K562 (cell line): ENCODE measurements at regions not wholly inside any gene's neighbourhood (a gene's known extent, or its start where the extent isn't known, plus 50 kb on each side); places are given as distances from the start of the nearest gene placed in this dataset.
A peak's percentile ranks its signal among the peaks of the same experiment; 100 is the strongest.
"Not testable (repeated sequence)": the region's sequence is repeated elsewhere in the genome, so short reads cannot be mapped to it uniquely, and the experiment has no call there.

Experiments
- ATAC-seq: fragments of 200-7000 bp; cut with Tn5 transposase; 3 replicates; pipeline ENCODE4 v1.9.1; 2020; ENCODE audit warnings: moderate library complexity
- BruUV-seq: library from RNA; stranded (reverse); fragments of 400-500 nt; replicated peaks from 2 replicates; lab custom pipeline; 2021; lab: Mats Ljungman, UMichigan
- CTCF ChIA-PET: fragments of 300-600 bp; formaldehyde crosslinking; extraction: SDS; loops from one replicate; lab custom pipeline; 2021; ENCODE audit warnings: low intra/inter-chr PET ratio; lab: Yijun Ruan, JAX
- POLR2A ChIA-PET: fragments of 300-600, 350-650 bp; sonication (Branson Sonifier 250); formaldehyde crosslinking; extraction: SDS; loops from one replicate; lab custom pipeline; 2021; ENCODE audit warnings: antibody characterized with exemption, inconsistent platforms; lab: Yijun Ruan, JAX
- DNase-seq, 4 experiments: peaks; one replicate each; pipeline versions ENCODE4 v3.0.0 to v3.0.0-alpha.2; 2011 to 2018; ENCODE audit warnings: low spot score in 3 of 4, mixed read lengths in 3 of 4; ENCODE audit errors: extremely low read depth in 1 of 4
- FAIRE-seq: peaks from 2 replicates; lab custom pipeline; 2011; peaks lifted over from hg19 to GRCh38; lab: Jason Lieb, UNC
- H2AFZ ChIP-seq: 2 replicates; pipeline ENCODE4 v1.6.0; 2011; ENCODE audit warnings: low read depth, low read length, control low read depth, inconsistent platforms
- H3K27ac ChIP-seq: fragments of 200-600 bp; 3 replicates; pipeline ENCODE4 v1.8.0; 2011; ENCODE audit warnings: low read depth, mild to moderate bottlenecking, control low read depth, inconsistent platforms, low read length, moderate library complexity, mixed read lengths; ENCODE audit errors: extremely low read depth
- H3K27me3 ChIP-seq, 2 experiments: fragments of 300-600 bp in 1 of 2; 2 replicates in 1 of 2; 3 replicates in 1 of 2; pipeline versions ENCODE4 v1.6.0 to v1.8.0; 2011; ENCODE audit warnings: inconsistent platforms in 2 of 2, low read length in 2 of 2, mild to moderate bottlenecking in 1 of 2, mixed read lengths in 1 of 2, moderate library complexity in 1 of 2; ENCODE audit not compliant: control insufficient read depth in 2 of 2, insufficient read depth in 2 of 2
- H3K36me3 ChIP-seq: fragments of 300-600 bp; 3 replicates; pipeline ENCODE4 v1.8.0; 2011; ENCODE audit warnings: mild to moderate bottlenecking, low read length, inconsistent platforms; ENCODE audit not compliant: control insufficient read depth, insufficient read depth
- H3K4me1 ChIP-seq, 2 experiments: fragments of 200-600 bp in 1 of 2; replicated peaks in 1 of 2; 2 replicates in 1 of 2; 3 replicates in 1 of 2; pipeline versions ENCODE4 v1.5.1 to v1.8.0; 2011; ENCODE audit warnings: inconsistent platforms in 2 of 2, low read length in 2 of 2, mild to moderate bottlenecking in 1 of 2, mixed read lengths in 1 of 2, moderate library complexity in 1 of 2; ENCODE audit not compliant: control insufficient read depth in 2 of 2, insufficient read depth in 2 of 2
- H3K4me2 ChIP-seq: 2 replicates; pipeline ENCODE4 v1.6.1; 2011; ENCODE audit warnings: low read length, control low read depth, inconsistent platforms, mixed read lengths; ENCODE audit not compliant: insufficient read depth
- H3K4me3 ChIP-seq: fragments of 200-600 bp; sonication (generic), shearing (Covaris generic); 2 replicates; pipeline ENCODE4 v1.5.1; 2016; ENCODE audit warnings: control low read depth, inconsistent platforms
- H3K79me2 ChIP-seq: fragments of 200-600 bp; 3 replicates; pipeline ENCODE4 v1.8.0; 2011; ENCODE audit warnings: low read length, inconsistent platforms; ENCODE audit not compliant: control insufficient read depth, insufficient read depth
- H3K9ac ChIP-seq, 2 experiments: 2 replicates each; pipeline versions ENCODE4 v1.6.0 to v1.6.1; 2011; ENCODE audit warnings: low read depth in 2 of 2, low read length in 2 of 2, control low read depth in 1 of 2, inconsistent platforms in 1 of 2, mild to moderate bottlenecking in 1 of 2, mixed read lengths in 1 of 2; ENCODE audit not compliant: insufficient read depth in 1 of 2
- H3K9me1 ChIP-seq: one replicate; pipeline ENCODE4 v1.6.0; 2011; ENCODE audit warnings: inconsistent platforms, mild to moderate bottlenecking, low read length, moderate library complexity; ENCODE audit not compliant: control insufficient read depth, insufficient read depth
- H3K9me3 ChIP-seq: replicated peaks from 2 replicates; pipeline ENCODE4 v1.5.1; 2011; ENCODE audit warnings: low read depth, low read length, inconsistent platforms; ENCODE audit not compliant: control insufficient read depth, insufficient read depth
- H4K20me1 ChIP-seq: replicated peaks from 2 replicates; pipeline ENCODE4 v1.6.1; 2011; ENCODE audit warnings: low read length, inconsistent platforms, mixed read lengths; ENCODE audit not compliant: control insufficient read depth, insufficient read depth
- MAZ ChIP-seq, 2 experiments: fragments of 450-650 bp in 1 of 2; sonication (generic) in 1 of 2; formaldehyde crosslinking; IDR thresholded peaks in 1 of 2; conservative IDR thresholded peaks in 1 of 2; 2 replicates each; pipeline versions ENCODE4 v1.4.0 to v1.5.0; 2020; ENCODE audit warnings: mild to moderate bottlenecking in 1 of 2, missing genetic modification reagents in 1 of 2
- RBFOX2 ChIP-seq: fragments of 200-400 bp; formaldehyde crosslinking; IDR thresholded peaks from 2 replicates; pipeline ENCODE4 v1.6.1; 2017; ENCODE audit warnings: low read depth, mild to moderate bottlenecking, low read length, moderate library complexity
- RBM25 ChIP-seq: fragments of 200-400 bp; formaldehyde crosslinking; IDR thresholded peaks from 2 replicates; pipeline ENCODE4 v1.6.1; 2018; ENCODE audit warnings: low read length, low read depth, moderate library complexity; ENCODE audit not compliant: severe bottlenecking
- WGBS: fragments of 100-300 bp; shearing (Covaris generic); methylation state at CpG from one replicate; pipeline ENCODE4 v1.1.6; 2016; ENCODE audit warnings: low coverage, mixed read lengths; ENCODE audit not compliant: insufficient coverage; ENCODE audit errors: missing lambda C conversion rate; 5-methylcytosine and 5-hydroxymethylcytosine counted together
- in situ Hi-C: fragments of 300-500 bp; cut with MboI; formaldehyde crosslinking; loops from 4 replicates; pipeline ENCODE4 v1.15.0; 2018; ENCODE audit warnings: inconsistent platforms, mixed read lengths
- intact Hi-C: fragments of 100-400 bp; cut with micrococcal nuclease; formaldehyde crosslinking; loops from 2 replicates; pipeline ENCODE4 v1.14.2; 2022

- H3K27me3 ChIP-seq, H4K20me1 ChIP-seq, H3K9me1 ChIP-seq, POLR2A ChIA-PET, ATAC-seq, intact Hi-C loops, H3K79me2 ChIP-seq, H3K36me3 ChIP-seq, H3K9me3 ChIP-seq, in situ Hi-C loops, CTCF ChIA-PET, H3K4me1 ChIP-seq: not testable (repeated sequence)
- Histone ChIP-seq H3K27ac (peak overlapping the region; percentile 56; the same call in 2 of the 3 replicates), H2AFZ (0 out of 2 replicates have a peak overlapping the region, but pooled peaks have one; percentile 8), H3K9ac (peak overlapping the region in 1 of 2 experiments; percentile 57; a peak in 2 of 4 replicates), H3K4me3 (peak overlapping the region; percentile 13; the same call in 1 of the 2 replicates), H3K4me2 (peak overlapping the region; percentile 68)
- DNase-seq (peak in 1 of 4 experiments; percentile 3), FAIRE-seq (peak; percentile 66)
- WGBS, result 20% methylated on average over 7 of the region's 9 CpGs
- BruUV-seq, result TSS peak; percentile 91
- 0 out of 2 replicates have a peak, but pooled peaks have one; percentile 26 for TF ChIP-seq RBFOX2
- 0 out of 4 replicates have a peak, but pooled peaks of 1 of the 2 experiments have one; percentile 7 for TF ChIP-seq MAZ (CRISPR knock-in tag; conservative IDR thresholded peaks at IDR 0.05 in 1 of 2, IDR thresholded peaks at IDR 0.05 in 1 of 2)
These were observed 73.2 kb downstream of the PCMTD2 start for GRCh38 chr20:64328595-64329250.

- H3K4me1 ChIP-seq, H2AFZ ChIP-seq, H3K9me1 ChIP-seq, ATAC-seq, POLR2A ChIA-PET, H3K4me2 ChIP-seq, FAIRE-seq, intact Hi-C loops, H3K27ac ChIP-seq, H4K20me1 ChIP-seq, BruUV-seq, CTCF ChIA-PET, H3K27me3 ChIP-seq, H3K9ac ChIP-seq: not testable (repeated sequence)
- TF ChIP-seq RBM25, result peak; percentile 27
- TF ChIP-seq, all 486 proteins: peak for 1; not testable (repeated sequence) for 485
- H3K36me3 ChIP-seq, H3K9me3 ChIP-seq, in situ Hi-C loops, H3K4me3 ChIP-seq, DNase-seq, H3K79me2 ChIP-seq: not testable (repeated sequence)
These were observed 77.1 kb downstream of the PCMTD2 start for GRCh38 chr20:64332627-64333026.
